ENCODE measurements at regions not wholly inside any gene's neighbourhood (a gene's known extent, or its start where the extent isn't known, plus 50 kb on each side); places are given as distances from the start of the nearest gene placed in this dataset.

- no peak overlapping the region for H3K4me3 ChIP-seq (ENCODE audit: low read depth, low read length)
- no peak for DNase-seq (ENCODE audit: low read depth)
- no peak for TF ChIP-seq CTCF (IDR thresholded peaks at IDR 0.05; ENCODE audit: low read depth, low read length, missing control alignments)
- in situ Hi-C loops (cut with HindIII; ENCODE audit: low sequenced_read_pairs) = no loop called here
Observed at GRCh38 chr5:148708854-148709253, 54.5 kb upstream of the HTR4 start.

GRCh38 chr5:148711961-148712360 lies 57.6 kb upstream of the HTR4 start:
- in situ Hi-C loops (cut with HindIII; ENCODE audit: low sequenced_read_pairs) = no loop called here
- no peak for TF ChIP-seq CTCF (IDR thresholded peaks at IDR 0.05; ENCODE audit: low read depth, low read length, missing control alignments)
- H3K4me3 ChIP-seq (ENCODE audit: low read depth, low read length) = no peak overlapping the region
- DNase-seq (ENCODE audit: low read depth) = no peak

DNA sequence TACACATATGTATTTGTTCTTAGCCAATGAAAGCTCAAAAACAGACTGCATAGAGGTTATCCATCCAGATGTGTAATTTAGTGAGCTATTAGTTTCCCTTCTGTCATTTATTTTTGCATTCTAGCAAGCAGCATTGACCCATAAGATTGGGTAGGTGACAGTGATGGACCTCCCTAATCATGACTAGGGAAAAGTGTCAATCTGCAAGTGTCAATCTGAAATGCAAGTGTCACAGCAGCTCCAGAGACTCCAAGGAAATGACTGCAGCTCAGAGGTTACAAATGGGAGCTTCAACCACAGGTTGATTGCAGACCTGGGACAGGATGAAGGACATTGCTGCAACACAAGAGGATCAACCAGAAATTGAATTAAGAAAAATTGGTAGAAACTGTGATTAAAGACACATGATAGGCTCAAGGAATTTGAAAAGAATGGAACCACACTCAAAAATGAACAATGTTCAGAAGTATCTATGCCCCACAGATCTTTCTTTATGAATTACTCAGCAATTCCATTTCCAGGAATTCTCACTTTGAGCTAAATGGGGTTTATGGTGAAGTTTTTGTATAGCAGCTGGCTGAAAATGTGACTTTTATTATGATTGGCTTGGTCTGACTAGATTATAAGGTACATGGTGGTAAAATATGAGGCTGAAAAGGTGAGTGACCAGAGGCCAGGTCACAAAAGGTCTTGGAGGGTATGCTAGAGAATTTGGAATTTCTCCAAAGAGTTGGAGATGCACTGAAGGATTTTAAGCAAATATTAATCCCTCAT lies 59.6 kb upstream of the HTR4 start:
- in situ Hi-C loops (cut with HindIII; ENCODE audit: low sequenced_read_pairs) = no loop called here

GRCh38 chr5:148716716-148717115 lies 62.4 kb upstream of the HTR4 start:
- no peak for TF ChIP-seq CTCF (IDR thresholded peaks at IDR 0.05; ENCODE audit: low read depth, low read length, missing control alignments)
- in situ Hi-C loops (cut with HindIII; ENCODE audit: low sequenced_read_pairs) = no loop called here
- DNase-seq (ENCODE audit: low read depth) = no peak
- H3K4me3 ChIP-seq (ENCODE audit: low read depth, low read length) = no peak overlapping the region

More for the DNA sequence above, 59.6 kb upstream of the HTR4 start:
- no peak for DNase-seq (ENCODE audit: low read depth)
- H3K4me3 ChIP-seq (ENCODE audit: low read depth, low read length) = no peak overlapping the region
- no peak for TF ChIP-seq CTCF (IDR thresholded peaks at IDR 0.05; ENCODE audit: low read depth, low read length, missing control alignments)

DNA sequence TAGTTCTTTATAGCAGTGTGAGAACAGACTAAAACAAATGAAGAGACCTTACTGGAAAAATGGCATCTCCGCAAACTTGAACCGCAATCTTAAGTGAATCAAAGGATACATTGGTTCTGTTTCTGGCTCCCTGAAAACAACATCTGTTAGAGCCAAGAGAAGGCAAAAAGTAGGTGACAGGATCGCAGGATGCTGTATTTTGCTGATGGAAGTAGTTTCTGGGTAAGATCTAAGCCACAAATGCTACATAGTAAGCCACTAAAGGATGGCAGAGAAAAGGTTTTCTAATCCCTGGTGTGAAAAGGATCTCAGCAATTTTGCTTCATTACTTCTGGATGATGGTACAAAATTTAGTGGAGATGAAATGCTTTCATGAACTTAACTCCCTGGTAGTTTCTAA lies 63.3 kb upstream of the HTR4 start:
- TF ChIP-seq CTCF (IDR thresholded peaks at IDR 0.05; ENCODE audit: low read depth, low read length, missing control alignments) = no peak
- H3K4me3 ChIP-seq (ENCODE audit: low read depth, low read length) = no peak overlapping the region
- no peak for DNase-seq (ENCODE audit: low read depth)
- in situ Hi-C loops (cut with HindIII; ENCODE audit: low sequenced_read_pairs) = no loop called here

DNA sequence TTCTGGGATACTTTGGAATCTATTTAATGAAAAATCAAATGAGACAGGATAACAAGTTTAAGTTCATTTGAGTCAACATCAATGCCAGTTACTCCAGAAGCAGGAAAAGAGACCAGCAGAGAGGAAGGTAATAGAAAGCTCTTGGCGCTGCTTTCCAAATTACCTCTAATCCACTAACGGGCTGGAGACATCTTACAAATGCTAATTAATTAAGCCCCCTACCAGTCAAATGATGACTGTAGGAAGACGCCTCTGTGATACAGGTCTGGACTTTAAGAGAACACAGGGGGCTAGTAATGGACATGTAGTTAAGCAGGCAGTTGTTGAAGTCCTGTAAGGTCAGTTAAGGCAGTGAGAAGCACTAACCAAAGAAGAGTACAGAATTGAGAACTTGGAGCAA lies 65.3 kb upstream of the HTR4 start:
- no peak for DNase-seq (ENCODE audit: low read depth)
- in situ Hi-C loops (cut with HindIII; ENCODE audit: low sequenced_read_pairs) = loop anchor here (10.0 kb wide), 1 partner anchor 275 kb away; no protein-coding TSS in a partner anchor
- no peak overlapping the region for H3K4me3 ChIP-seq (ENCODE audit: low read depth, low read length)
- no peak for TF ChIP-seq CTCF (IDR thresholded peaks at IDR 0.05; ENCODE audit: low read depth, low read length, missing control alignments)

All from astrocyte of the cerebellum (primary cell).